AG09319 (cell line): ENCODE measurements at regions not wholly inside any gene's neighbourhood (a gene's known extent, or its start where the extent isn't known, plus 50 kb on each side); places are given as distances from the start of the nearest gene placed in this dataset.

Source experiments
- DNase-seq: peaks from one replicate; pipeline ENCODE4 v3.0.0-alpha.2; 2010; ENCODE audit warnings: low read depth; ENCODE audit errors: extremely low read depth
- TF ChIP-seq, protein P1 (sequence below): IDR thresholded peaks from 2 replicates; pipeline ENCODE4 v1.5.1; 2011; ENCODE audit warnings: low read depth, mild to moderate bottlenecking, inconsistent platforms, low read length, moderate library complexity

- TF ChIP-seq, protein P1, sequence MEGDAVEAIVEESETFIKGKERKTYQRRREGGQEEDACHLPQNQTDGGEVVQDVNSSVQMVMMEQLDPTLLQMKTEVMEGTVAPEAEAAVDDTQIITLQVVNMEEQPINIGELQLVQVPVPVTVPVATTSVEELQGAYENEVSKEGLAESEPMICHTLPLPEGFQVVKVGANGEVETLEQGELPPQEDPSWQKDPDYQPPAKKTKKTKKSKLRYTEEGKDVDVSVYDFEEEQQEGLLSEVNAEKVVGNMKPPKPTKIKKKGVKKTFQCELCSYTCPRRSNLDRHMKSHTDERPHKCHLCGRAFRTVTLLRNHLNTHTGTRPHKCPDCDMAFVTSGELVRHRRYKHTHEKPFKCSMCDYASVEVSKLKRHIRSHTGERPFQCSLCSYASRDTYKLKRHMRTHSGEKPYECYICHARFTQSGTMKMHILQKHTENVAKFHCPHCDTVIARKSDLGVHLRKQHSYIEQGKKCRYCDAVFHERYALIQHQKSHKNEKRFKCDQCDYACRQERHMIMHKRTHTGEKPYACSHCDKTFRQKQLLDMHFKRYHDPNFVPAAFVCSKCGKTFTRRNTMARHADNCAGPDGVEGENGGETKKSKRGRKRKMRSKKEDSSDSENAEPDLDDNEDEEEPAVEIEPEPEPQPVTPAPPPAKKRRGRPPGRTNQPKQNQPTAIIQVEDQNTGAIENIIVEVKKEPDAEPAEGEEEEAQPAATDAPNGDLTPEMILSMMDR: no peak
- DNase-seq: no peak
These were observed 84.2 kb downstream of the ZNF608 start for GRCh38 chr5:124662181-124662781.

GRCh38 chr5:124661317-124662141, 84.9 kb downstream of the ZNF608 start:
- DNase-seq: no peak
- TF ChIP-seq, protein P1: no peak

GRCh38 chr5:124660229-124661093, 86.0 kb downstream of the ZNF608 start:
- TF ChIP-seq, protein P1: no peak
- no peak for DNase-seq

DNA sequence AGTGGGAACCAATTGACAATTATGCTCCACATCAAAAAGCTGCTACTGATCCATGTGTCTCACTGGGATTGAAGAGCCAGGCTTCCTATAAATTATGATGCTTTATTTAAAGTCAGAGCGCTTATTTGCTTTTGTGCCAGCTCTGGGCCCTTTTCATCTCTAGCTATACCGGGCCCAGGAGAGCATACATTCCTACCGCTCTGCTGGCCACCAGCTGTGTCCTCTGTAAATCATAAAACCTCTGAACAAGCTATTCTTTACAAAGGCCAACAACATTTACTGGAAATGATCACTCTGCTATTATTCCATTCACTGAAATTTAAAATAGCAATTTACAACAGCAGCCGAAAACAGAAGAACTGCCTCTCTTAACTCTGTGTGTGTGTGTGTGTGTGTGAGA, 86.6 kb downstream of the ZNF608 start:
- TF ChIP-seq, protein P1: no peak
- no peak for DNase-seq

GRCh38 chr5:124658867-124659557, 87.4 kb downstream of the ZNF608 start:
- no peak for DNase-seq
- TF ChIP-seq, protein P1: no peak

DNA sequence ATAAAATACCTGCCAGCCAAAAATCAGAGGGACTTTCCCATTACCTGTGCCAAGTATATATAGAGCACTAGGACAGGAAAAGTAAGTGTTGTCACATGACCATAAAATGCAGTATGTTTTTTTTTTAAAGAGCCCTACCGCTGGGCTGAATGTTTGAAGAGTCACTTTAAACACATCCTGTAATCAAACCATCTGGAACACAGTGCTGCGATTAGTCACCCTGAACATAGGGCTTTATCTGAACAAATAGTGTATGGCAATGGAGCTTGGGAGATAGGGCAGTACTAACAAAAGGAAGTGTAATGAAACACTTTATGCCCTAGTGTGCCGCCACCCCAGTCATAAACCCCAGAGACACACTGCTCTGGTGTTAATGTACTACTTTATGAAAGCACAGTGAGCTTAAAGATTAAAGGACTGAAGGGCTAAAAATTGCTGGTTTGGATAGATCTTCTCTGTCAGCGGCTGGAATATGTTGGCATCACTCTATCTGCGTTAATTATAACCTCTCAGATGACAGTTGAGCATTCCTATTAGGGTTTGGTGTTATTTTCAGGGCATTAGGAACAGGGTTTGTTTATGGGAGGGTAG, 90.4 kb downstream of the ZNF608 start:
- TF ChIP-seq, protein P1: no peak
- DNase-seq: no peak
